ENCODE measurements at regions not wholly inside any gene's neighbourhood (a gene's known extent, or its start where the extent isn't known, plus 50 kb on each side); places are given as distances from the start of the nearest gene placed in this dataset.

DNA sequence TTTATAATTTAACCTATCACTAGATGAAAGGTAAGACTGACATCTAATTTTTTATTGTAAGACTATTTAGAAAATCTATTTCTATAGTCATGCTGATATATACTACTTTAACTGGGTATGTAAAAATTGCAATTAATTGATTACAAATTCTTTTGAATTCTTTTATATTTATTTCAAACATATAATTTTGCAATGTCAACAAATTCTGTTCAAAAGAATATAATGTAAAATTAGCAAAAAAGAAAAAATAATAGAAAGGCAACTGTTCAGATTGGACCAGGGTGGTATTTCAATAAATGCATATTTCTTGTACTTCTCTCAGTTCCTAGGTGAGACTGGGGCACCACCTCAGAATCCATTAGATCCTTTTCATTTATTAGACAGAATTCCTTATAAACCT is 1053.5 kb upstream of the FBXO33 start:
- no peak for DNase-seq

DNA sequence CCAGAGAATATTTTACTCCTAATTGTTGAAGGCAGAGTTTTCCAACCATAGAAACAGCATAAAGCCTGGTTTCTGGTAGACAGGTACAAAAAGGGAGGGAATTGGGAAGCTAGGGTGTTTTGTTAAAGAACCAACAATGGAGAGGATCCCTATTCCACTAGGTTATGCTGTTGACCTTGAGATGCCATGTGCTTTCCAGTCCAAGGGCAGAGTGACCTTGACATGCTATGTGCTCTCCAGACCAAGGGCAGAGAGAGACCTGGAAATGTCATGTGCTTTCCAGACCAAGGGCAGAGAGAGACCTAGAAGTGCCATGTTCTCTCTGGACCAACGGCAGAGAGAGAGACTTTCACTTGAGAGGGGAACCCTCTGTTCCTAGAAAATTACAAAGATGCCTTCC is 1043.8 kb upstream of the FBXO33 start:
- DNase-seq: no peak

DNA sequence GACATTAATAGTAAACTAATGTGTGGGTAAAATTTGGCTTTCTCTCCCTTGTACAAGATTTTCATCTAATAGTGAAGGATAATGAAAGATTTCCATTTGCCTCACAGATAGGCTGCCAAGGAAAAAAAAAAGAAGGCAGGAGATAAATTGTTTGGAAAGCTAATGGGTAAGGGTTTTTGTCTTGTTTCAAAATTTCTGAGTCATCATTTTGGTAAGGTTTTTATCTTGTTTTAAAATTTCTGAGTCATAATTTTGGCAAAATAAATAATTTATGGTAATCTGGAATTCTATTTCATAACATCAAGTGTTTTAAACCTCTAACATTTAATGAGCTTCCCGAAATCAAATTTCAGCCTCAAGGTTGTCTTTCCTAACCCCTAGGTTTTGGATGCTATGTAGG is 1035.7 kb upstream of the FBXO33 start:
- DNase-seq: no peak

DNA sequence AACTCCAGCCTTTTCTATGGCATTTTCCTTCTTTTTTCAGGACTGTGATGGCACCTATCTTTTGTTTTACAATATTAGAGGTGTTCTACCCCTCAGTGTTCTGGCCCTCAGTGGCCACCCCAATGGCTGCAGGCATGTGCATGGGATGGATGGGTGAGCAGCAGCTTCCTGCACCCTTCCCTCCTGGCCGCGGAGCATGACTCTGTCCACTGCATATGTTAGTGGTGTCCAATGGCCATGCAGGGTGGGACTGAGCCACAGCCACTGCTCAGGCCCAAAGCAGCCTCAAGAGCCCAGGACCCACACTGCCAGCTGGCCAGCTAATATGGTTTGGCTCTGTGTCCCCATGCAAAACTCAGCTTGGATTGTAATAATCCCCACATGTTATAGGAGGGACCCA is 1032.3 kb upstream of the FBXO33 start:
- no peak for DNase-seq

DNA sequence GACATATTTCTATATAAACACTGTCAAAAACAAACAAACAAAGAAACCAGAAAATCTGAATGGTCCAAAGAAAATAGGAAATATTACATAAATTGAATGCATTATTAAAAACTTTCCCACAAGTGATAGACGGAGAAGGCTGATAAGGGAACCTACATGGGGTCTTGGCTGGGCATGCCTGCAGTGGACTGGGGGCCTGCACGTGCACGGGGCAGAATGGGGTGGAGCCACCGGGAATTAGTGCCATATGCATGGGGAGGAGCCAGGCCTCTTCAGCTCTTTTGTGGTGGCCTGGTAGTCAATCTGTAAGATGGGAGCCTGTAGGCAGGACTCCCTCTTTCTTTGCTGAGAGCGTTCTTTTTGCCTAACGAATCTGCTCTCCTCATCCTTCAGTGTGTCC is 1031.7 kb upstream of the FBXO33 start:
- no peak for DNase-seq

DNA sequence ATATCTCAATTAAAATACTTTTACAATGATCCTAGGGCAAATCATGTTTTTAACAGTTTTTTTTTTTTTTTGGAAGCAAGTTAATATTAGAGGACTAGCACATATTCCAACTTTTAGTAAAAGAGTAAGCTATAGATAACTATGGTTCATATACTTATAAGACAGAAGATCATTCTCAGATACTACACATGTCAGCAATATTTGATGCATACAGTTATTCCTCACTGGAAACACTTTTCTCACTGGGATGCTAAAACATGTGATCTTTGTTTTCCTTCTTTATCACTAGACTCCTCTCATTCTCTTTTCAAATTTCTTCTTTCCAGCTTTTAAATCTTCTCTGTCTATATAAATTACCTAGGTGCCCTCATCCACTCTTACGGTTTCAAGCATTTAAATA is 1020.4 kb upstream of the FBXO33 start:
- no peak for DNase-seq

DNA sequence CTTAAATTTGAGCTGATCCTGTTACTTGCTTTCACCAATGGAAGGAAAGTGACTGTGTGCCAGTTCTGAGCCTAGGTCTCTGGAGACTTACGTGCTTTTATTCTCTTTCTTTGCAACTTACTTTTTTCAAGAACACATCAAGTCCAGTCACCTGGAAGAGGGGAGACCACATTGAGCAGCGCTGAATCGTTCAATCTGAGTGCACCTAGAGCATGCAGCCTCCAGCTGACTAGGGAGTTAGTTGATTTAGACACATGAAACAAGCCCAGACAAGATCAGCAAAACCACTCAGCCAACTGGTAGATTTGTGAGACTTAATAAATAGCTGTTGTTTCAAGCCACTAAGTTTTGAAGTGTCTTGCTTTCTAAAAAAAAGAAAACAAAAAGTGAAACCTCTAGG is 1014.8 kb upstream of the FBXO33 start:
- no peak for DNase-seq

DNA sequence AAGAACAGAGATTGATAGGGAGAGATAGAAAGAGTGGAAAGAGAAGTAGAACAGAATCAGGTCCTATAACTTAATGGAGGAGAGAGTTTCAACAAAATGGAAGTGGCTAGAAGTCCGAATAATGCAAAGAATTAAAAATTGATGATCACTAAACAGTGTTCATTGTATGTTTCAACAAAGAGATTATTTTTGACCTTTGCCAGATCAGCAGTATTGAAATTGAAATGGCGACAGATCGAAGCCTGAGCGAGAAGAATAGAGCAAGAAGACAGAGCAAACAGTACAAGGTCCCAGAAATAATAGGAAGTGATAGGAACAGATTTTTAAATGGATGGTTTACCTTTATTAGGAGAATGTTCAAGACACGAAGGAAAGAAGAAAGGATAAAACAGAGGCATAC is 1012.8 kb upstream of the FBXO33 start:
- DNase-seq: no peak

DNA sequence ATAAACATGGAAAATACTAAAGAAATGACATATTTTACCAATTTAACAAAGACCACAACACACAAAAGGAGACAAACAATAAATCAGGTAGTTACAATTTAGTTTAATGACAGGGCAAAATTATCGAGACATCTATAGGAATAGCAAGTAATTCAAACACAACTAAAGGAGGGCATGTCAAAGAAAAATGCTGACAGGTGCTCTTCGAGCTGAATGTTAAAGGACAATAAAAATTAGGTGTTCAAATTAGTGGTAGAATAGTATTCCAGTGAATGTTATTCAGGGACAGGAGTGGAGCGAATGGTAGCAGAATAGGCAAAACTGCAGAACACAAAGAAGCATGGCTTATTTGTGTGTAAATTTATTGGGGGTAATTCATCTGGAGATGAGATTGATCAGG is 1004.3 kb upstream of the FBXO33 start:
- DNase-seq: no peak

DNA sequence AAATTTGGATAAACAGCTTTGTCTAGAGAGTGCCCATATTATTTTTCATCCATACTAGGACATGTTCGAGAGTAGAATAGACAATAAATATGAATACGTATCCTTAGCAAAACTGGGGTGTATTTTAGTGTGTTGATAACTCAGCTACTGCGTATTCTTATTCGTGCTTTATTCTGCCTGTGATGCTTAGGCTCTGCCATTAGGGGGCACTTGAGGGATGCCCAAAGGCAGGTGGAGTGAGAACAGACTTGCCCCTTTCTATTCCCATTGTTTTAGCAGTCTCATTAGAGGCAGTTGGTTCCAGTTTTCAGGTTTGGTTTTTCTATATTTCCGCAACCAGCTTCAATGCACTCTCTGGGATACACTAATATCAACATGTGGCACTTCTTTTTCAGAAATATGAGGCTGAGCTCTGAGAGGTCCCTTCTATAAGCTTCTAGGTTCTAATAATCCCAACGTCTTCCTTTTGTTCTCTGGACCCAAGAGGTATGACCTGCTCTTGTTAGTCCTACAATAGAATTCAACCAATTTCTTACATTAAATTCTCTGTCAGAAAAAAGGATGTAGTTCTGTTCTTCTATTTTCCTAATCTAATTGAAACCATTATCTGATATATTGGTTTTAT is 985.7 kb upstream of the FBXO33 start:
- DNase-seq: peak; percentile 22

DNA sequence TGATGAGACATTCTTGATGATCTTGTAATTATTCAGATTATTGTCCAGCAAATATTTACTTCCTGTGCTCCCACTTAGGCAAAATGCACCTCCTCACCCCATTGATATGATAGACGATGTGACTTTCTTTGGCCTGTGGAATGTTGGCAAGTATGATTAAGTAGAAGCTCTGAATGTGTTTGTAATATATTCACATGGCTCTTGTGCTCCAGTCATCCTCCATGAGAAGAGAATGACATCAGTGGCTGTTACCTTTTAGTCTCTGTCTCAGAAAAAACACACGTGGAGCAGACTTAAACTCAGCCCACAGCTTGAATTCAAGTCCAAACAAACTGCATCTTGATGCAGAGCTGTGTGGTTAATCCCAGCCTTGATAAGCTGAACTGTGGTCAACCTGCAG is 984.3 kb upstream of the FBXO33 start:
- DNase-seq: no peak

DNA sequence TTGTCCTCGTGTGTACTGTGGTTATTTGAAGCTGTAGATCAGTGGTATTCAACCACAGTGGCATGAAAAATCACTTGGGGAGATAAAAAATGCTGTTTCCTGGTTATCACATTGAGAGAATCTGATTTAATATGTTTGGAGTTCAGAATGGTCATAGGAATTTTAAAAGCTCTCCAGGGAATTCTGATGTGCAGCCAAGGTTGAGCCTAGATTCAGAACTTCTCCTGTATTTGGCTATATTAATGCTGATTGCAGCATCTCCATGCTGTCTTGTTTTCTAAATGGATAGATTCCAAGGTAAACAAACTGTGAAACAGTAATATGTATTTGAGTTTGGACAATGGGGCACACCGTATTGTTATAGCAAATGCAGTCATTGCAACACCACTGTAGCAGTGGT is 982.2 kb upstream of the FBXO33 start:
- no peak for DNase-seq

DNA sequence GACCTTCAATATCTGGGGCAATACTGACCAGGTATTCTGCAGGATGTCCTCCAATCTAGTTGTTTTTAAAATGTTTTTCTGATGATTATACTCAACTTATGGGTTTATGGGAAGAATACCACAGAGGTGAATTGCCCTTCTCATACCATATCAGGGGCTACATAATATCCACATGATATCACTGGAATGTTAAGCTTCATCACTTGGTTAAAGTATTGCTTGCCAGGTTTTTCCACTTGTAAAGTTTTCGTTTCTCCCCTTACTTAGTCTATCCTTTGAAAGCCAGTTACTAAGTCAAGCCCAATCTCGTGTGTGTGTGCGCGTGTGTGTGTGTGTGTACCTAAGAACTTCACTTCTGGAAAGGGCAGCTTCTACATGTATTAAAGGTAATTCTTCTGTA is 980.9 kb upstream of the FBXO33 start:
- no peak for DNase-seq

DNA sequence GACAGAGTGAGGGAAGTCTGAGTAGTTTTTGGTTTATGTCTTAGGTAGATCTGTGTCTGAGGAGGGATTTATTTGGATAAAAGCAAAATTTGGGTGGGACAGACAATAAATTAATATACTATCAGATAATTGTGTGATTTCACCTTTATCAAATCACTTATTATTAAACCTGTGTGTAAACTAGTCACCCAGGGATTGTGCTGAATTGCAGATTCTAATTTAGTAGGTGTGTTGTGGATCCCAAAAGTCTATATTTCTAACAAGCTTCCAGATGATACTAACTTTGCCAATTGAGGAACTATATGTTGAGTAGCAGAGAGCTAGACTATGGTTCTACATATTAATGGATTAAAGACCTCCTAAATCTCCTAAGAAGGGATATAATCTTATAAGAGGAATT is 978.5 kb upstream of the FBXO33 start:
- DNase-seq: no peak

DNA sequence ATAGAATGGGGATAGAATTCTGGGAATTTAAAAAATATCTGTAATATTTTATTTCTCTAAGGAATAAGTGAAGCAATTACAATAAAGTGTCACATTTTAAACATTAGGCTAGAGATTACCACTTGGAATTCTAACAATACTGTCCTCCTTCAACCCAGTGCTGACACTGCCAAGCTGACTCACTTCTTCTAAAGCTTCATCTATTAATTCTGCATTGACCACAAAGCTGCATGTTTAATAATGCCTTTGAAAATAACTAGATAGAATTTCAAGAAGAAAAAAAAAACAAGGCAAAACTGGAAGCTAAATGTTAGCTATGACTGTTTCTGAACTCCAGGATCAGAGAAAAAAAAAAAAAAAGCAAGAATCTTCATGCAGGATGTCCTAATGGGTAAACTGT is 970.7 kb upstream of the FBXO33 start:
- no peak for DNase-seq

DNA sequence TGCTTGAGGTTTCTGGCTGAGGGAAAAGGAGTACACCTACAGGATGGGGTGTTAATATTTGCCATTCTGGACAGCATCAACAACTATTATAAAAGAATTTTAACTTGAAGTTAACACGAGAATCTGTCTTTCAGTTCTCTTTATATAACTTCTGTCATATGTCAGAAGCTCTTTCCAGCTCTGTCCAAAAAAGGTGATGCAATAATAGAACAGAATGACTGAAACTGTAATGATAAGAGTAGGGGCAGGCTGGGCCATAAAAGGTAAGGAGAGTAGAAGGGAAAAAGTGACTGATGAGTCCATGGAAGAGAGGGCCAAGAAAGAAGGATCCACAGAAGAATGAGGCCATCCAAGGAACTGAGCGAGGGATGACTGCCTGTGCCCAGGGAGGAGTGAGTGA is 966.7 kb upstream of the FBXO33 start:
- no peak for DNase-seq

DNA sequence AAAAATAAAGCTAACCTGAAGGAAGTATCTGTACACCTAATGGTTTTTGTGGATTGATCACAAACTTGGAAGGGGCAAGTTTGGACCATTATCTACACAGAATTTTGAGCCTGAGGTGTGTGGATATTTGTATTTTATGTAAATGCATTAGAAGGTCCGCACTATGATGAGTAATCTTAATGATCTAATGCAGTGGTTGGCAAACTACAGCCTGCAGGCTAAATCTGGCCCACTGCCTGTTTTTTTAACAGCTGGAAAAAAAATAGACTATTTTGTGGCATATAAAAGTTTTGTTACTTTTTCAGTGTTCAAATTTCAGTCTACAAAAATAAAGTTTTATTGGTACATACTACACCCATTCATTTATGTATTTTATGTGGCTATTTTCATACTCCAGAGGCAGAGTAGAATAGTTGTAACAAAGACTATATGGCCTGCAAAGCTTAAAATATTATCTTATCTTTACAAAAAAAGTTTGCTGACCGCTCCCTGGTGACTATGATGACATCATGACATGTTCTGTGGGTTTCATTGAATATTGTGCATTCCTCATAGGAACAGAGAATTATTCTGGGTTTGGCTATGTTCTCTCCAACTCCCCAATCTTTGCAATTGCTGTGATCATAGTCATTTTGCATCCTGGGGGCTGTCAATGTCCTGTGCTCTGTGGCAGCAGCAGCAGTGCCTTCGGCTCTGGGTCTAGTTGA is 962.6 kb upstream of the FBXO33 start:
- DNase-seq: no peak

DNA sequence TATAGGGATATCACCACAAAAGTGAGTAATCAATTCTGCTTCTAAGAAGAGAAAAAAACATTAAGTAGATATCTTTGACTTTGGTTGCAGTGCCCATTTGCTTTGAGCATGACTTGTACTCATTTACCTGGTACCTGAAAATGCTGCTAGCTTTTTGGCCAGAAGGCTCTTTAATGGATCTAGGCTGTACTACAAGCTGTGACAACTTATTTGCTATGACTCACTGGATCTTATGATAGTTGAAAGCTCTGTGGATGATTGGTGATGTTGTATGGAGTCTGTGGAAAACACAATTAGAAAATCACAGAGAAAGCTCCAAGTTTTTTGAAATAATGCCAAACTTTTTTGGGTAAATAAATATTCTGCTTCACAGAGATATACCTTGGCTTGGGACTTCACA is 960.9 kb upstream of the FBXO33 start:
- DNase-seq: no peak

DNA sequence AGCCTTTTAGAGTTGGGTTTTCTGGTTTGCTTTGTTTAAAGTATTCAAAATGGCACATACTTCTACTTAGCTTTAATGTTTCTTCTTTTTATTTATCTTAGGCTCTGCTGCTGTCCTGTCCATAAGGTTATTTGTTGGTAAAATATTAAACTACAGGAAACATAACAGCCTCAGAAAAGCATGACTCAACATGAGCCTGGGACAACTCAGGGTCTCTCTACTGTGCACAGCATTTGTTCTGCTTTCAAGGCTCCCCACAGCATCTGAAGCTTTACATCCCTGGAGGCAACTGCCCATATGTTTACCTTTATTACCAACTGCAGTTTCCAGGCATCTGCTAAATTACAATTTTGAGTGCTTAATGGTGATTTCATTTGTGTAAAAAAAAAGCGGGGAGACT is 954.2 kb upstream of the FBXO33 start:
- DNase-seq: no peak

DNA sequence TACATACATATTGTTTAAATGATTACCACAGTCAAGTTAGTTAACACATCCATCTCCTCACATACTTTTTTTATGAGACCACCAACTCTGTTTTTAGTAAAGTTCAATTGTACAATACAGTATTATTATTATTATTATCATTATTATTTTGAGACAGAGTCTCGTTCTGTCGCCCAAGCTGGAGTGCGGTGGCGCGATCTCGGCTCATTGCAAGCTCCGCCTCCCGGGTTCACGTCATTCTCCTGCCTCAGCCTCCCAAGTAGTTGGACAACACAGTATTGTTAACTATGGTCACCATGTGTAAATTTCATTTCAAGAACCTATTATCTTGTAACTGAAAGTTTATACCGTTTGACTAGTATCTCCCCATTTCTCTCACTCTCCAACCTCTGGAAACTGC is 942.0 kb upstream of the FBXO33 start:
- DNase-seq: no peak

DNA sequence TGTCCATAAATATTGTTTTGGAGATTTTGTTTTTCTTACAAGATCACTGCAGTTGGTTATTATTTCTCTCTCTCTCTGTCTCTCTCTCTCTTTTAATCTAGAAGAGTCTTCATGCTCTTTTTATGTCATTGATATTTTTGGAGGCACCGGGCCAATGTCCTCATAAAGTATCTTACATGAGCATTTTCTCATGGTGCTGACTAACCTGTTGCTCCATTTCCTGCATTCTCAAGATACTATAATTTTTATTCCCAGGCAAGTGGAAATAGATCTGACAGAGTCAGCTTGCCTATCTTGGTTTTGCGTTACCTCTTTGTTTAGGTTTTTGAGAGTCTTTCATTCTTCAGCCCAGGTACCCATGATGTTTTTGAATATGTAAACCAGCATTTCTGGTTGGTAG is 938.8 kb upstream of the FBXO33 start:
- DNase-seq: no peak

DNA sequence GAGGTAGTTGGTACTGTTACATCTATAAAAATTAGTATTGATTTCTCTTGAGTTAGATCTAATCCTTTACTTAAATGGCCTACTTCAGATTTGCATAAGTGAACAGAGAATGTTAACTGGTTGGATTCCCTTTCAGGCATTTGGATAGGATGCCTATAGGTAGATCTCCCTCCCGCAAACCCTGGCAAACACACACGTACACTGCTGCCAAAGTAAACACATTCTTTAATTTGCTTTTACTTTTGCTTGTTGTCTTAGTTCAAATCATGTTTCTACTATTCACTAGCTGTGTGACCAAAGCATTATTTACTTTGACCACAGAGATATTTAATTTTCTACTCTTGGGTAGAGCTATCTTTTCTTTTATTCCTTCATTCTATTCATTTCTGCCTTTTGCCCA is 936.1 kb upstream of the FBXO33 start:
- no peak for DNase-seq

DNA sequence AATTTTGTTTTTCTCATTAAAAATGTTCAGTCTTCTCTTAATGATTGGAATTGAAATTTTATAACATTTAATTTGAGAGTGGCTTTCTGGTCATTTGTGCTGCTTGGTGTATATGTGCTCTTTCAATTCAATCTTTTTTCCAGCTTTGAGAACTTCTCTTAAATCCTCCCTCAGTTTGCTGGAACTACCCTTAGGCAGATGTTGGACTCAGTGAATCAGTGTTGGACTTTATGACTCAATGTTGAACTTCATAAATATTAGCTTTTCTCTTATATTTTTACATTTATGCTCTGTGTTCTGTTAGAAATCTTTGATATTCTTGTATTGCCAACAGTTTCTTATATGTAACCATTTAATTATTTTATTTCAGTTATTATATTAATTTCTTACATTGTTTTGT is 935.5 kb upstream of the FBXO33 start:
- DNase-seq: no peak

DNA sequence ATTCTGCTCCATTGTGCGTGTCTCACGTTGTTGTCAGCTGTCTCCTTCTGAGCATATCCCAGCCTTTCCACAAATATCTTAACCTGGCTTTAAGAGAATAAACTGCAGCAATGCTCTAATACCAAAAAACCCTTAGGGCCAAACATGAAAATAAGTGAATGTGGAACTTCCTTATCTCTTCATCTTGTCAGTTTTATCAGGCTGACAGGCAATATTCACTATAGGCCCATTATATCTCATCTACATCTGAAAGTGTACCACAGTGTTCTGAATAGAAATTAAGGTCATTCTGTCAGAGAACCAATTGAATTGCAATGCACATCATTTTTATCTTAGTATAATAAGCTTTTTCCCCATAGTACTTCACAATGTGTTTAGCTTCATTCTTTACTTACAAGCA is 933.1 kb upstream of the FBXO33 start:
- DNase-seq: no peak

DNA sequence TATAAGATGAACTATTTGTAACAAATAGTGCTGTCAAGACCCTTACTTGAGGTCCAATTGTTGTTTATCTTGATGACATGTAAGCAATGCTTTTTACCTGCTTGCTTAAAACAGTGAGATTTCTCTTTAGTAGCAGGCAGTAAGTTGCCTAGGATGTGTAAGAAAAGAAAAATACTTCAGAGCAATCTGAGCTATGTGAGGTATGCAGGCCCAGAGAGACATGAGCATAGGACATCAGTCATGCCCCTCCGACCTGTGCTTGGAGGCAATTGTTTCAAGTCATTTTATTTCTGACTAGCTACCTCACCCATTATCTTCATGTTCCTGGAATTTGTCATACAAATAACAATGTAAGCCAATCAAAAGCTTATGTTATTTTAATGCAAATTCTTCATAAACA is 930.6 kb upstream of the FBXO33 start:
- no peak for DNase-seq

All from tongue (tissue), 1 donor.